SU-DHL-6 (cell line): ENCODE measurements at regions not wholly inside any gene's neighbourhood (a gene's known extent, or its start where the extent isn't known, plus 50 kb on each side); places are given as distances from the start of the nearest gene placed in this dataset.

Experiments used
- EZH2phosphoT487 ChIP-seq: fragments of 200-600 bp; sonication (generic), shearing (Covaris generic); conservative IDR thresholded peaks from 2 replicates; pipeline ENCODE4 v1.6.1; 2018; ENCODE audit warnings: mild to moderate bottlenecking, antibody characterized with exemption, low read length, moderate library complexity, mixed read lengths
- TF ChIP-seq, protein P1 (sequence below): fragments of 200-600 bp; sonication (generic); IDR thresholded peaks from one replicate; pipeline ENCODE4 v1.5.1; 2017; ENCODE audit warnings: antibody characterized with exemption, mild to moderate bottlenecking, low read length, moderate library complexity; ENCODE audit not compliant: insufficient read depth, poor library complexity, severe bottlenecking

DNA sequence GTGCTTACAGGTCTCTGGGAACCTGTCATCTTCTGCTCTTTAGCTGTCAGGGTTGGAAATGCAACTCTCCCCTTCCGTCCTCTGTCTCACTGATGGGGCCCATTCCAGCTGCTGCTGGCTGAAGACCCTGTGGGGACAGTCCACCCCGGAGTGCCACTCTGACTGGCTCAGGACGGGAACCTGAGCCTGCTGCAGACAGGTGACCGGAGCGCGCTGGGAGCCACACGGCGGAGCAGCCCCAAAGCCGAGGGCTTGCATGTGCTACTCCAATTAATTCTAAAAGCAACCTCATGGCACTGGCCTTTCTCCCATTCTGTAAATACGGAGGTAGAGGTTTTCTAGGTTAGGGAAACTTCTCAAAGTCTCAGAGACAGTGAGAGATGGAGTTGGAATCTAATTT, 223.5 kb upstream of the PITRM1 start:
- TF ChIP-seq, protein P1, sequence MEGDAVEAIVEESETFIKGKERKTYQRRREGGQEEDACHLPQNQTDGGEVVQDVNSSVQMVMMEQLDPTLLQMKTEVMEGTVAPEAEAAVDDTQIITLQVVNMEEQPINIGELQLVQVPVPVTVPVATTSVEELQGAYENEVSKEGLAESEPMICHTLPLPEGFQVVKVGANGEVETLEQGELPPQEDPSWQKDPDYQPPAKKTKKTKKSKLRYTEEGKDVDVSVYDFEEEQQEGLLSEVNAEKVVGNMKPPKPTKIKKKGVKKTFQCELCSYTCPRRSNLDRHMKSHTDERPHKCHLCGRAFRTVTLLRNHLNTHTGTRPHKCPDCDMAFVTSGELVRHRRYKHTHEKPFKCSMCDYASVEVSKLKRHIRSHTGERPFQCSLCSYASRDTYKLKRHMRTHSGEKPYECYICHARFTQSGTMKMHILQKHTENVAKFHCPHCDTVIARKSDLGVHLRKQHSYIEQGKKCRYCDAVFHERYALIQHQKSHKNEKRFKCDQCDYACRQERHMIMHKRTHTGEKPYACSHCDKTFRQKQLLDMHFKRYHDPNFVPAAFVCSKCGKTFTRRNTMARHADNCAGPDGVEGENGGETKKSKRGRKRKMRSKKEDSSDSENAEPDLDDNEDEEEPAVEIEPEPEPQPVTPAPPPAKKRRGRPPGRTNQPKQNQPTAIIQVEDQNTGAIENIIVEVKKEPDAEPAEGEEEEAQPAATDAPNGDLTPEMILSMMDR: no peak
- no peak for TF ChIP-seq EZH2phosphoT487
